Smooth muscle cell of the brain vasculature (primary cell): ENCODE measurements at regions not wholly inside any gene's neighbourhood (a gene's known extent, or its start where the extent isn't known, plus 50 kb on each side); places are given as distances from the start of the nearest gene placed in this dataset.

Source experiments
- DNase-seq: peaks from one replicate; pipeline ENCODE4 v3.0.0-alpha.2; 2012; ENCODE audit warnings: low read depth, low spot score

DNA sequence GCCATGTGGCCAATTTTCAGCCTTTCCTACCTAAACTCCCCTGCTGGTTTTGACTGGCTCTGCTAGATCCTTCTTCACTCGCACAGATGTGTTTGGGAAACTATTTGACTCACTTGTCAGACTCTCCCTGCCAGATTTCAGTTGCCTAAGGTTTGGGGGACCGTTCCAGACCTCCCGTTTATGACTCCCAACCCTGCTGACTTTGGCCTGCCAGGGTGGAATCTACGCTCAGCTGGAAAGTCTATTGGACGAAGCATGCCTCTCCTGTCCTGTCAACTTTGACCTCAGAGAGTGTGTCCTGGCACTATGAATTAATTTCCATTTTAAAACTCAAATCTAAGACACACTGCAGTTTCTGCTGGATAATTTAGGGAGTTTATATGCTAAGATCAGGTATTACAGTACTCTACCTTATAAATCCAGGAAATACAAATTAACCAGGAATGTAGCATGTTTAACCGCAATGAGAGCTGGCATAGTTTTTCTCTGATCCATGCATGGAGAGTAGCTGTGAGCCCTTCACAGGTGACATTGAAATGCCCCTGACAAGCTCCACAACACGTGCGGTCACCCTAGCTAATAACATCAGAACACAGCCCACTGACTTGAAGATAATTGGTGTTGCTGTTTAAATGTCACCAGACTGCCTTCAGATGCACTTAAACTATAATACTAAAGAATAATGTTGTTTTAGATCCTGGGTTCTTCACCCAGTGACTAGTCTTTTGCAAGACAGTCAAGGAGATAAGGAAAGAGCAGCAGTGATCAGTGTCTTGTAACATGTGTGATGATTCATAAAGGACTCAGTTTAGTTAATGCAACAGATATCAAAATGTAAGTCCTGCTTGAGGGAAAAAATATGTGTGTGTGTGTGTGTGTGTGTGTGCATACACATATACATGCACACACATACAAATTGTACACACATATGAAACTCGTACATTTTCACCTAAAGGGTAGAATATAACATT lies 223.0 kb upstream of the MCTP2 start:
- no peak for DNase-seq

DNA sequence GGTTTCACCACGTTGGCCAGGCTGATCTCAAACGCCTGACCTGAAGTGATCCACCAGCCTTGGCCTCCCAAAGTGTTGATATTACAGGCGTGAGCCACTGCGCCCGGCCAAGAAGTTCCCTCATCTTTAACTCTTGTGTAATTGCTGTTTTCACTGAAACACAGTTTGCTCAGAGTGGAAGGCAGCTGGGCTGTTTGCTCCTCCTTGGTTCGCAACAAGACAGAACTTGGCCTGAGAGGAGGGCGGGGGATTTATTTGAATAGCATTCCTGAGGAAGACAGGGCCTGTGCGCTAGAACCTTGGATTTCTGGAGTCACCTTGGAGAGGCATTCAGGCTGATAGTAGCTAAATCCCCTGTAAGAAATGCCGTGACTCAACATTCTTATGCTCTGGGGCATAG lies 226.7 kb upstream of the MCTP2 start:
- DNase-seq: no peak

- no peak for DNase-seq
Measured at GRCh38 chr15:94002041-94002440, 229.3 kb upstream of the MCTP2 start.

DNA sequence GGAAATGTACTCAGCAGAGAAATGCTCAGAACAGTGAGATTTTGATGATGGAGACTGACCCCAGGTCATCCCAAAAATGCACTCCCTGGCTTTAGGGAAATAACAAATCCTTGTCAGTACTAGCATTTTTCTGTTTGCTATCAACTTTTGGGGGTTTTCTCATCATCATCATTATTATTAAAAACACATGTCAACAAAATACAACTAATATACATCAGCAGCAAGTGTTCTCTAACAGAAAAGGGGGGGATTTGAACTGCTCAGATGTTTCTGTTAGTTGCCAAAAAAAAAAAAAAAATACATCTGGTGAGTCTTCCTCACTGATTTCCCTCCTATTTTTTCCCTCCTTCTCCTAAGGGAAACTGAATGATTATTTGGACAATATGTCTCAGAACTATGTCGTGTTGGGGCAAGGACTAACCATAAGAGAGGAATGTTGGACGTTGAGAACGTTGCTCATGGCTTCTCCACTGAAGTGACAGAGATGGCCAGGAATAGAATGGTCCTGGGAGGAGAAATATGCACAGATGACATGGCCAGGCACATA lies 230.0 kb upstream of the MCTP2 start:
- no peak for DNase-seq

GRCh38 chr15:94000606-94001005 lies 230.8 kb upstream of the MCTP2 start:
- no peak for DNase-seq

GRCh38 chr15:93997071-93997658 lies 234.2 kb upstream of the MCTP2 start:
- peak; percentile 17 for DNase-seq

GRCh38 chr15:93989440-93989998 lies 241.8 kb upstream of the MCTP2 start:
- no peak for DNase-seq

GRCh38 chr15:93987068-93987467 lies 244.3 kb upstream of the MCTP2 start:
- no peak for DNase-seq

GRCh38 chr15:93986400-93986984 lies 244.9 kb upstream of the MCTP2 start:
- no peak for DNase-seq

DNA sequence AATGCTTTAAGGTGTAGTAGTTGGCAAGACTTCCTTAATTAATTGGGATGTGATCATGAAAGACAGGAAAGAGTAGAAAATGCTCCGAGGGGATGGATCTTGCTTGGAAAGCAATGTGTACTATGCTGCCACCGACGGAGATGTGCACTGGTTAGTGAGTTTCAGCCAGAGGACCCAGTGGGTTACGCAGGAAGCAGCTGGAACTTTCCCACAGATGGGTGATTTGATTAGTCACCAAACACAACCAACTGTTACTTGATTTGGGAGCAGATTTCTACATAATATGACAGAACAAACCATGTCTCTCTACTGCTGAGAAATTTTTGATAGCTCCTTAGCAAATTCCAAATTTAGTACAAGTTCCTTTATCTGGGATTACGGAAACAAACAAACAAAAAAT lies 245.4 kb upstream of the MCTP2 start:
- DNase-seq: no peak

- DNase-seq: no peak
Measured at GRCh38 chr15:93985176-93985575, 246.2 kb upstream of the MCTP2 start.

DNA sequence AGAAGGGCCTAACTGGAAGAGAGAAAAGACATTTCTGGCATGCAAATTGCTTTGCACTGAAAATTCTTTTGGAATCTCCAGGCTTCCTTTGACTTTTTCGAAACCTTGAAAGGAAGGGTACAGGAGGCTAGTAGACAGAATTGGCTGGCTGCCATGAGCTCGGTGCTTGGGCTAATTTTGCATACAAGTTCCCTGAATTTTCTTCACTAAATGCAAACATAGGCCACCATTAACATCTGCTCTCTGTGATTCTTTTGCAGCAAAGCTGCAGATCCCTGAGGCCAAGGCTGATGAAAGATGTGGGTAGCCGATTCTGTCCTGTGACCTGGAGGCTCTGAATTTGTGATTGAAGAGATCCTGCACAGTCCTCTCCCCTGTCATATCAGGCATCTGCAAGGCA lies 247.8 kb upstream of the MCTP2 start:
- no peak for DNase-seq

GRCh38 chr15:93982226-93982727 lies 249.1 kb upstream of the MCTP2 start:
- no peak for DNase-seq

DNA sequence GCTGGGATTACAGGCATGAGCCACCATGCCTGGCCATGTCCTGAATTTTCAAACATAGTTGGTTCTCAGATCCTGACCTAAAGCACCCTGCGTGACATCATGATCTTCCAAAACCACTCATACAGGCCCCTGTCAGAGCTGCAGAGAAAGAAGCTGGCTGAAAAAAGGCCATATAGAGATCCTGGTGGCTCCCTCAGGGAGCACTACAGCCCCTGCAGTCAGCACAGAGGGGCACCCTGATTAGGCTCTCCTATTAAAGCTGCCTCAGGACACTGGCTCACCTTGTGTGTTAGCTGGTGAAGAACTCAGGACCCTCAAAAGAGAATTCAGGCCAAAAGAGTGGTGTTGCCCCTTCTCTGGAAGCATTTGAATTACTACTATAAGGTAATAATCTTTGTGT lies 249.7 kb upstream of the MCTP2 start:
- no peak for DNase-seq

DNA sequence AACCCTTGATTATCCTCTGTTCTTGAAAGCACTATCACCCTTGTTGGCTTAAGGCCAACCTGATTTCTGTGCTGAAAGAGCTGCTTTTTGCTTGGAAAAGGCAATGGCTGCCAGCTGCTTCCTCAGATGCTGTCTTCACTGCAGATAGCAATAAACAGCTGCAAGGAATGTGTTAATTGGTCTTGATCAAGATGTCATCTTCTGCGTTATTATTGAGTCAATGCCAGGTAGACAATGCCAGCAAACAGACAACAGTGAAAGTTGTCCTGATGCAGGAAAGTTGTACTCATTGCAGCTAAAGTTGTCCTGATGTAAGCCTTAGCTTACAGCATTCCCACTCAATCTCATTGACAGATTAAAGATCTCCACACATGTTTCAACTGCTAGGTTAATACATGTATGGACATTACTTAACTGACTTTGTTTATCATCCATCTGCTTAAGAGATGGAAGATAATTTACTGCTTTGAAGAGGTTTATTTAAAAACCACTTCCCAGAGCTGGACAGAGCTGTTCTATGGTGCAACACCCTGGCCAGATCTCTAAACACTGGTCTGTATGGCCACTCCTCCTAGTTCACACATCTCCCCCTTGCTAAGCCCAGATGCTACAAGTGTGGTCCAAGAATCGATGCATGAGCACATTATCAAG lies 251.0 kb upstream of the MCTP2 start:
- no peak for DNase-seq

GRCh38 chr15:93974804-93975481 lies 256.4 kb upstream of the MCTP2 start:
- DNase-seq: peak; percentile 9

DNA sequence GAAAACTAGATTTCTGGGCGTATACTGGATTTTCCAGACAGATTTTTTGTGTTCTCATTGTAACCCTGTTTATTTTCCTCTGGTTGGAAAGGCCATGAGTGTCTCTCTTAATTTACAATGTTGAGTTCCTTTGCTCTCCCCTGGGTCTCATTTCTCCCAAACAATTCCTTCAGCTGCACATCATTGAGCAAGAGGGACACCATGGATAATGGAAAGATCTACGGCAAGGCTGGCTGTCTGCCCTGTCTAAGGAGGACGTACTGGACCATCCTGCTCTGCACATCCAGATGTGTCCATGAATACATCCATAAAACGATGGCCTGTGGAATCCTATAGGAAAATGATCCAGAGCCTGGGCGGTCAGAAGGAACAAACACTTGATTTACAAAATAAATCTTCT lies 258.1 kb upstream of the MCTP2 start:
- no peak for DNase-seq

GRCh38 chr15:93968773-93969172 lies 262.6 kb upstream of the MCTP2 start:
- DNase-seq: no peak

DNA sequence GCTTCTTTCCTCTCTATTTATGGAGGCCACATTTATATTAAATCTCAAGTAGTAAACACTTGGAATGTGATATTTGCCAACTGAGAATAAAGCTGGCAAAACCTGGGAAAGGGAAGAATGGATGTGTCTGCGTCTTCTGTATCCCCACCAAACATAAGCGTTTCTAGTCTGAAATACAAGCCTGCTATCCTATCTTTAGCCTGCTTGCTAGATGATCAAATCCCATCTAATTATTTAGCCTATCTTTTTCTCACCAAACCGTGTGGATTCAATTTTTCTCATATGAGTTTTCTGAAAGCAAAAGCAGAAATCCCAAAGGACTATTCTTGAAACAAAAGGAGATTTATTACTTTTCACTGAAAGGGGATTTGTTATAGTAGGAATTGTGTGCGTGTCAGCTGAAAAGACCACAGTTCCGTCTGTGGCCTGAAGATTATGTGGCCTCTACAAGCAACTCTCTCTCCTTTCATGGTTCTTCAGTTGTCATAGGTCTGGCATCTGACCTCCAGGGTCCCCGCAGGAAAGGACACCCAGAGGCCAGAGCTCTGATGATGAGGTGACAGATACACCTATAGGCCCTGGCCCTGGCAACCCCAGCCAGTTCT lies 266.0 kb upstream of the MCTP2 start:
- DNase-seq: no peak

DNA sequence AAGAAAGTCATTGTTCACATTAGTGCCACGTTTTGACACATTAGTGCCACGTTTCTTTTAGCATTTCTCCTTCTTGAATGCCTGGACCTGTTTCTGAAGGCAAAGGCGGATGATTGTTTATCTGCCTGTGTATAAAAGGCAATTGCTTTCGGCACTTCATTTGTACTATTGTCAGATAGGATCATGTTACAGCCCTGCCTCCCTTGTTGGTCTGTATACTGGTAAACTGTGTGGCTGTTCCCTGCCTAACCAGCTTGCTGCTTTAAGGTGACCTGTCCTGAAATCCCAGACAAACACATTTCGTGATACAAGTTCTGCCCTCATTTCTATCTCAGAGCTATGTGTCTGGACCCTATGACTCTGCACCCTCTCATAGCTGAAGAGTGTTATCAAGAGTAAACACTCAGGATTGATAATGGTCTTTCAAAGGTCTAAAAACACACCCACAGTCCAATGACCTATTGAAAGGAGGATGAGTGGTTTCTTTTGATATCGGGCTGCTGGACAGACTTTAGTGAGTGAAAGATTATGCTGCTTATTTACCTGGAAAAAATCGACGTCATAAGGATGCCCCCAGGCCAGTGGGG lies 276.3 kb upstream of the MCTP2 start:
- no peak for DNase-seq
